GF-D8 (cell line): ENCODE measurements at regions not wholly inside any gene's neighbourhood (a gene's known extent, or its start where the extent isn't known, plus 50 kb on each side); places are given as distances from the start of the nearest gene placed in this dataset.
"Not testable (repeated sequence)": the region's sequence is repeated elsewhere in the genome, so short reads cannot be mapped to it uniquely, and the experiment has no call there.

Experiments used
- DNase-seq: peaks from one replicate; lab custom pipeline; 2025; lab: John Stamatoyannopoulos, UW

DNA sequence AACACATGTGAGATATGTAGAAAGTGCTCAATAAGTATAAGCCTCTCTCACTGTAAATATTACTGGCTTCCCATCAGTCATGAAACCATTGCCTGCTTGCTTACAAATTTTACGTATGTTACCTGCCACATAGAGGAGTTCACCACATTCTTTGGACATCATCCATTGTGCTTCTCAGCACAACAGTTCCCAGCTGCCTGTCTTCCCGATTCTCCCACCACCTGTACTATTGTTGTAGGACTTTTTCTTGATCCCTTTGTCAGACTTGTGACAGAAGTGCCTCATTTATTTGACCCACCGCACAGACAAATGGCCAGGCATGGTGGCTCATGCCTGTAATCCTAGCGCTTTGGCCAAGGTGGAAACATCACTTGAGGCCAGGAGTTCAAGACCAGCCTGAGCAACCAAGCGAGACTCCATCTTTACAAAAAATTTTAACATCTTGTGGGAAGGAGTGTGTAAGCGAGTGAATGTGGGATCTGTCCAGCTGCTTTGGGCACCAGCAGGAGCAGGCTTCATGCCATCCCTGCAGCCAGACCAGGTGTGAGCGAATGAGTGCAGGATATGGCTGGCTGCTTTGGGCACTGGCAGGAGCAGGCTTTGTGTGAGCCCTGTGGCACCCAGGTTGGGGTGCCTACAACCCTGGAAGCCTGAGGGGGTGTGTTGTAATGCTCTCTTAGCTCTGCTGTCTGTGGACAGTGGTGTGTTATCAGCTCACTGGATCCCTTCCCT lies 139.9 kb upstream of the ELL2 start:
- DNase-seq = no peak

DNA sequence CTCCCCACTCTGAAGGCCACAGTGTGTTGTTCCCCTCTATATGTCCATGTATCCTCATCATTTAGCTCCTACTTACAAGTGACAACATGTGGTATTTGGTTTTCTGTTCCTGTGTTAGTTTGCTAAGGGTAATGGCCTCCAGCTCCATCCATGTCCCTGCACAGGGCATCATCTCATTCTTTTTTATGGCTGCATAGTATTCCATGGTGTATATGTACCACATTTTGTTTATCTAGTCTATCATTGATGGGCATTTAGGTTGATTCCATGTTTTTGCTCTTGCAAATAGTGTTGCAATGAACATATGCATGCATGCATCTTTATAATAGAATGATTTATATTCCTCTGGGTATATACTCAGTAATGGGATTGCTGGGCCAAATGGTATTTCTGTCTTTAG lies 135.8 kb upstream of the ELL2 start:
- DNase-seq = not testable (repeated sequence)

DNA sequence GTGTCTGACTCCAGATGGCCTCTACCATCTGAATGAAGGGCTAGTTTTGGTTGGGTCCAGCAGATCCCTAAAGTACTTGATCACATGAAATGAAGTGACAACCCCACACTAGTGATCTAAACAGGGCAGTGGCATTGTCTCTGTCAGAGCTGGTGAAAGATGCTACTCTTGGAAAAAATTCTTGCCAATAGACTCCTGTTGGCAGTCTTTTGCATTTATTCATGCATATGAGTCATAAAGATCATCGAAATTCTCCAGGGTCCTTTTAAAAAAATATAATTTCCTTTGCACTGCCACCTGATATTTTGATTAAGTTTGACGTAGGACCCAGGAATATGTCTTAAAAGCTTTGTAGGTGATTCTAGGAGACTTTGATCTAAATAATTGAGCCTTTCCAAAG lies 135.1 kb upstream of the ELL2 start:
- no peak for DNase-seq

DNA sequence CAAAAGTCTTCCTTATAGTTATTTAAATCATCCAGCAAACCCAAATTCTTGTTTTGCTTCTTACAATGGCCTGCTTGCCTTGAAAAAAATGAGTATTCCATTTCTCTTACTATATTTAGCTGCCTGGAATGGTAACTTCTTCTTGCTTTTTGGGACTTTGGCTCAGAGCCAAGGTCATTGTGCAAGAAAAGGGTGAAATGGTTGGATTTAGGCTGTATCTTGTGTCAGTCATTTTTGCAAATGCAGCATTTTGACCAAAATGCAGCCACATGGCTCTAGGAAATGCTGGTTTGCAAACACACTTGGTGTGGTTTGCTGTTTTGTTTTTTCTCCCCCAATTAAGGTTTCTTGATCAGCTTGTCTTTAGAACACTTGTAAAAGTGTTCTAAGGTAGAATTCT lies 133.3 kb upstream of the ELL2 start:
- no peak for DNase-seq

DNA sequence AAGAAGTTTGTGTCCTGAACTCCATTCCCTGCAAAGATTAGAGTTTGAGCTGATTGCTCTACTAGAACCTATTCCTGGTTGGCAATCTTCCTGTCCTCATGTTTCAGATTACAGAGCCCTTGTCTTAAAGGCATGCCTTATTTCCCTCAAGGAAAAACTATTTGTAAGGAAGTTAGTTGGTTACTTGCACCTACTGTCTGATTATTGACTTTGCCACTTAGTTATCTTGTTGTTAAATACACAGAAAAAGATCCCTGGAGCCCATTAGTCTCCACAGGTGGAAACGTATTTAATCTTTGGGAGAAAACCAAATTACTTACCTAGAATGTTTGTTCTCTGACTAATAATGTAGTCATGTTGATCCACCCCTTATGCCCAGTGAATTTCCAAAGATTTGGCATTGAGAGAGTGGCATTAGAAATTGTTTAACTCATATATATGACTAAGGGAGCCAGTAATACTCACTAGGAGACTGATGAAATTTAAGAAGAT lies 132.3 kb upstream of the ELL2 start:
- DNase-seq = no peak

DNA sequence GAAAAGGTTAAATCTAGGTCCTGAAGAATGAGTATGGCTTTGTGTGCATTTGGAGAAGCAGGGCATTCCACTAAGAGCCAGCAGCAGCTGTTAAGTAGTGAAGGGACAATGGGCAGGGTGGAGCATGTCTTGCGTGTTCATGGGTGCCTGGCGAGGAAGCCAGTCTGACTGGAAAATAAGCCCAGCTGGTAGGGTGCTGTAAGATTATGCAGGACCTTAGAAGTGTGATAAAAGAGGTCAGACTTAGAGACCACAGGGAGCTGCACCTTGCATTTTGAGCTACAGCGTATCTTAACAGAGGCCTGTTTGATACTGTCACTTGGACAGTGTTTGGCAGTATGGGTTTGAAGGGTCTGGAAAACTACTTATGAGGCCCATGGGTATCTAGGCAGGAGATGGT lies 131.7 kb upstream of the ELL2 start:
- no peak for DNase-seq

DNA sequence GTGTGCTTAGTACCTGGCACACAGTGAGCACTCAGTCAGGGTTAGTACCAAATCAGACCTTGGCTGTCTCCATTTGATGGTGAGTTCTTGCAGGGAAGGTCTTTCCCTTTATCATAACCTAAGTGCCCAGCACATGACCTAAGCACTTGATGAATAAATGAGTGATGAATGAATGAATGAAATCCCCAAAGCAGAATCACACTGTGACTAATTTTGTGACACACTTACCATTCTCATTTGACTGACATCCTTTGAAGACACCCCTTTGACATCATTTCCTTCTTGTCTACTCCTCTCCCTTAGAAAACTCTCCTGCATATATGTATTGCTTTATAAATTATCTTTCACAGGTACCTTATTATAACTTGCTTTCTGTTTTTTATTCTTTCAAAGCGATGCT lies 130.2 kb upstream of the ELL2 start:
- DNase-seq = no peak

DNA sequence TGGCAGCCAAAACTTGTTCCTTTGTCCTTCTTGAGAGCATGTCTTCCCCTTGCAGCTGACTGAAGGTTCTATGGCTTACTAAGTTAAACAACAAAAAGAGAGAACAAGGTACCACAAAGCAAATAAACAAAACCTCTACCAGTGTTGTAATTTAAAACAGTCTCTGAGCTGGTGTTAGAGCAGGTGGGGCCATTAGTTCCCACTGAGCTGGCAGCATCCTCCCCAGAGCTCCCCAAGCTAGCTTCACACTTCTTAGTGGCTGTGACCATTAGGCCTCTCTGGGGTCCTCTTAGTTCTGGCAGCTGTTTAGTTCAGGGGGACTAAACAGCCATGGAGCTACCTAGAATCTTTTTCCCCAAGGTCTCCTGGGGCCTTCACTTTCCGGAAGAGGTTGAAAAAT lies 128.6 kb upstream of the ELL2 start:
- no peak for DNase-seq

DNA sequence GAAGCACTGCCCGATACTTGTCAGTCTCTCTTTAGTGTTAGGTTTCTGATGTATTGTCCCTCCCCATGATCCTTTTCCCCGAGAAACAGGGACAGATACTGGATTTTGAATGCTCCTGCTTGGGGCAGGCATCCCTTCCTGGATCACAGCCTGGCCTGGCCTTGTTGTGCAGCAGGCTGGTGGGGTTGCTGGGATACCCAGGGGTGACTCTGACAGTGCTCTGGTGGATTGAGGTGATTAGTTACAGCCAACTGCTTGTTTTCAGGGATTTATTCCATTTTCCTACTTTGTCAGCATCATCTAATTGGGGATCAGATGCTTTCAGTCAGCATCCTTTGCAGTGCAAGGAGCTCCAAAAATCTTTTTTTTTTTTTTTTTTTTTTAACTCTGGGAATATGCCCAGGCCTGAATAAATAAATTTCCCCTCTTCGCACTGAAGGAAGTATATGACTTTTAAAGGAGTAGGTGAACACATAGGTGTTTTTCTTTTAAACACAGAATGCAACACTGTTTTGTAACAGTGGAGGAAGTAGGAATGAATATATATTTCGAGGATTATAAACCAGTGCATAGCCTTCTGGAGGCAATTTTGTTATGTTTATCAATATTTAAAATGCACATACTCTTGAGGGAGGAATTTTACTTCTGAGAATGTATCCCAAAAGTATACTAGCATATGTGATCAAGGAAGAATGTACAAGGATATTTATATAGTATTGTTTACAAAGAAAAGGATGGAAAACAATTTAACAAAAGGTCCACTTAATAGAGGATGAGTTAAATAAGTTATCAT lies 127.3 kb upstream of the ELL2 start:
- DNase-seq = no peak

DNA sequence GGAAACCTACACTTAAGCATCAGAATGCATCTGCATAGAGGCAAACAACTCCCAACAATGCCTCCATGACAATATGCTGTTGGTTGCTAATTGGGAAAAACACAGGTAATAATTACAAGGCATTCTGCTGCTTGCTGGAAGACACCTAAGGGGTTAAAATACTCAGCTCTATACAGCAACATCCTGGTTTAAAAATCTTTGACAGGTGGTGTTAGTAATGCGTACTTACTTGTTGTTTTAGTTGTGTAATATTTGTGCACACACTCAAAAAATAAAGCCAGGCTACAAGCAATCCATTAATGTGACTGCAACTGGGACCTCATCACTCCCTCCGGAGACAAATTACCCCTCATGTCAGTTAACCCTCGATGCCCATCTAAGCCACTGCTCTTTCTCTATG lies 126.3 kb upstream of the ELL2 start:
- no peak for DNase-seq

DNA sequence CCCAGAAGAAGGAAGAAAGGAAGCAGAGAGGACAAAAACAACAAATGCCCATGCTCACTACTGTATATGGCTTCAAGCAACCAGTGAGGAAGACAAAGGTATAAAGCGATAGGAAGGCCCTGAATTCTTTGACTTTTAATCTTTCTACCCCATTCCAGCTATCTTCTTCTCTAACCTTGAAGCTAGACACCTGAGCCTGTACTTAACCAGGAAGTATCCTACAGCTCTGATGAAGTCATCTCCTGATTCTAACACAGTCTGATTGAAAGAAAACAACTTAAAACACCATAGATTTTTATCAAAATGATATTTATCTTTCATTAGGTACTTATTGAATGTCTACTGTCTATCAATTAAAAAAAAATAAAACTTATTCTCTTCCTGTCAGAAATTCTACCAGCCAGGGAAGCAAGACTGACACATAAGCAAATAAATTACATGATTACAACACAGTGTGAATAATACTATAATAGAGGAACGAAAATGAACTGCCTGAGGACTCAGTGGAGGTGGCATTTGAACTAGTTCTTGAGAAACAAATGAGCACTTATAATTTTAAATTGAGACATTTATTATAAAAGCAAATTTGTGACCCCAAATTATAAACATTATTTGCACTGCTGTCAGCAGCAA lies 123.3 kb upstream of the ELL2 start:
- DNase-seq = no peak

DNA sequence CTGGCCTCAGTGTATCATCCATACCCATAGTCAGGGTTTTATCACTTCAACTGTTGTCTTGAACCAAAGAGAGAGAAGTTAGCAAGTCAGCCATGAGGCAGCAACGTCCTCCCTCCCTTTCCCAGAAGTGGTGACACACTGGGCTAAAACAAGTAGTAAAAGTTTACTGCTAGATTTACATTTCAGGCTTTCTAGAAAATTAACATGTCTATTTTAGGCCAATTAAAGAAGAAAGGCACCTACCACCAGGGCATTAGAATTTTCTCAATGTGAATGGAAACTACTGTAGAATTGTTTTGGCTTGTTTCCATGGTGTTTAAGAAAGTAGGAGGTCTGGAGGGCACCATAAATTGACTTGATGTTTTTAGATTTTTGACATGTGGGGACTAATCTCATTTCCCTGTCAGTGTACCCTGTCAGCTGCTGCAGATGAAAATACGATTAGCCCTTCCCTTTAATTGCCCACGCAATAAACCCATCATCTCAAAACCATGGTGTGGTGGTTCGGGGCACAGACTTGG lies 121.8 kb upstream of the ELL2 start:
- DNase-seq = no peak

DNA sequence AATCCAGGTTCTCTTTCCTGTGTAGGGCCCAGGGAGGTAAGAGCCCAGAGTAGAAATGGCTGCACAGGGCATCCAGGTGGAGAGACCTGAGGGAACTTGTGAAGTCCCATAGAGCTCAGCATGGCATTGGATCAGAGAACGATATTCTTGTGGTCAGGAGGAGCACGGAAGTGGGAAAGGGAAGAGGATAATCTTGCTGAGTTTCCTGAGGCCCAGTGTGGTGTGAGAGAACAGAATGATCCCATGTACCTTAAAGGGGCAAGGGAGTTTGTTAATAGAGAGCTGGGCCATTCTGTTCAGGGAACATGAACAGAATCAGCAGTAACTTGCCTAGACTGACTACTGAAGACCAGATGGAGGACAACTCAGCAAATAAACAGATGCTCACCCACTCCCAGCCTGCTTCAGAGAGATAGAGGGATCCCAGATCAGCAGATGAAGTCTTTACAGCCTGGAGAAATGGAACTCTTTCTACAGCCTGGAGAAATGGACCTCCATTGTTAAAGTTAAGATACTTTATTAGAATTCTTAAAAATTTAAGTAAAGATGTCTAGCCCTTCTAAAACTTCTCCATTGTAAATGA lies 119.7 kb upstream of the ELL2 start:
- DNase-seq = no peak

DNA sequence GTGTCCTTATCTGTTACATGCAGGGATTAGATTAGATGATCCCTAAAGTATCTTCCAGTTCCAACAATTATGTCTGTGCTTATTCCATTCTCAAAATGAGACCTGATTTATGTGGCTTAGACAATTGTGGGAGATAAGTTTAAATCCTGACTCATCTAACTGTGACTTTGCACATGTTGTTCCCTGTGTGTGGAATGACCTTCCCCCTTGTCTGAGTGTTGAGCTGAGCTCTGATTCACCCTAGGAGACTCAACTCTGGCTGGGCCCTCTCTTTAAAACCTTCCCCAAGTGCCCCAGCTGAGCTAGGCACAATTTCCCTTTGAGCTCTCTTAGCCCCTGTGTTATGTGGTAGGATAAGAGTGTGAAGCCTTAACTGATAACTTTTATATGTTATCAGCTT lies 118.9 kb upstream of the ELL2 start:
- no peak for DNase-seq

DNA sequence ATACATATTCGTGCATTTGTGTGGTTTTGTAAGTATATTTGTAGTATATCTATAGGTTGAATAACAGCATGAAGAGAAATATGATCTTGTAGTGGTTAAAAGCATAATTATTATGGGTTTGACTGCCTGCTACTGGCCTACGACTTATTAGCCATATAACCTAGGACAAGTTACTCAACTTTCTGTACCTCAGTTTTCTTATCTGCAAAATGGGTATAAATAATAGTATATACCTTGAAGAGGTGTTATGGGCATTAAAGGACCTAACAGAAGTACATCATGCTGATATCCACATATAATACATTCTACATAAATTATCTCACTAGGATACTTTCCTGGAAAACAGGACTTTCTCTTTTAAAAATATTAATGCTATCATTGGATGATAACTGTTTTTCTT lies 118.3 kb upstream of the ELL2 start:
- DNase-seq = no peak

DNA sequence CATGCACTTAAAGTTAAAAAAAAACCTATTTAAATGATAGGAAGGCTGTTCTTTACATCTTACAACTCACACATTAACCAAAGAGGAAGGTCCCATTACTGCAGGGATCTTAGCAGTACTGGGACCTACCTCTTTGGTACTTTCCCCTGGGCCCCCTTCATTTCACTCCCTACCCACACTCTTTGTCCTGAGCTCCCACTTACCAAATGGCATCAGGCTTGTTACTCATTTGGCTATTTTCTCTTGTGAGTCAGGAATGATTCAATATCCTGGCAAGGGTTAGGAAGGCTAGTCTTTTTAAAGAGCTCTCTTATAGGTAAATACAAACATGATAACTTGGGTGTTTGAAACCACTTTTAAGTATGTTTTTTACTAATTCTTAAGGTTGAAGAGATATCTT lies 117.4 kb upstream of the ELL2 start:
- no peak for DNase-seq

DNA sequence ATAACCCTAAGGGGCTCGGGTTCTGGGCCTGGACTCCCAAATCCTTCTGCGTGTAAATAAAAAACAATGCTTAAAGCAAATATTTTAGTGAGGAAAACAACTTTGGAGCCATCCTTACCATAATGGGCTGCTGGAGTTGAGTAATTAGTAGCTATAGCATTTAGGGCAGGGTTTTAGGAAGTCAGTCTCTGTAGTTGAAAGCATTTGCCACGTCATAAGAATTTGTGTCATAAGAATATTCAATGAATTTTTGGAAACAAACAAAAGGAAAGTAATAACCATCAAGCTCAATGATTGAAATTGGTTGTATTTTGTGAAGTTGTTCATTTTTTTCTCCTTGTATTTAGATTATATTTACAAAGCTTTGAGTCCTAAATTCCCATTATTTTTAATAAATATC lies 114.8 kb upstream of the ELL2 start:
- DNase-seq = no peak

DNA sequence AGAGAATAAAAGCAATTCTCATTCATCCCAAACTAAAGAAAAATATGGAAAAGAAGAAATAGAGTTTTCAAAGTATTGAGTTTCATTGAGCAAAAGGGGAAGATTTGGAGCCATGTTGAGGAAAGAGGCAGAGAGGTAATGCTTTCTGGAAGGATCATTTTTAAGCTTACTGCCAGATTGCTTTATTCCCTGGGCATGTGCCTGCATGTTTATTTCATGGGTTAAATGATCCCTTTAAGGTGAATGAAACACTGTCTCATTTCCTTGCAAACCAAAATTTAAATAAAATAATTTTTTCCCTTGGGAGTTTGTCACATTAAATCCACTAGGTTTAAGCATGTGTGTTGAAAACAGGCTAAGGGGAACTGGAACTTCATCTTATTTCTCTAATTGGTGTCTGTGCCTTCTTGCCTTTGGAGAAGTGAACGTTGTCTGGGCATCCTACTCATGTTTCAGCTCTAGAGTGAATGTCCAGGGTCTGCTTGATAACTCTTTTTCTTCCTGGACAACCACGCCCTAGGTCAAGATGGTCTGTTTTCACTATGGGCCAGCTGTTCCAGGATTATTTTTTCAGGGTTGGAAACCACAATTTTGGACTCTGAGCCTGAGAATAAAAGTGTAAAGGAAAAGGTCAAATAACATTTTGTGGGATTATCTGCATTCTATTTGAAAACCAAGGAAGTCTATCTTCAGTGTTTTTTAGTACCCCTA lies 114.1 kb upstream of the ELL2 start:
- DNase-seq = no peak

DNA sequence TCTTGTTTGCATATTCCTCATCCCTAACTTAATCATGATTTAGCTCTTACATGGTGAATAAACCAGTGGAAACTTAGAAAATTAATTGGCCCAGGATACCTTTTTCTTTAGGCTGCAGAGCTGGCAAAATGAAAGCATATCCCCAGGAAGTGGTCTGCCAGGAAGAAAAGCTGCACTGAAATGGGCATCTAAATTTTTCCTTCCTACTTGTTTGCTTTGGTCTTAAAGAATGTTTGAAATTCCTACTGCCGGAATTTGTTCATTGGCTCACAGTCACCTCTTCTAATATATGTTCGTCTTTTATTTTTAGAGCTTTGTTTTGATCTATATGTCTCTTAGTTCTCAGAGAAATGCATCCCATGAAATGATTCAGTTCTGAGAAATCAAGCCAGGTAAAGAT lies 113.2 kb upstream of the ELL2 start:
- no peak for DNase-seq

DNA sequence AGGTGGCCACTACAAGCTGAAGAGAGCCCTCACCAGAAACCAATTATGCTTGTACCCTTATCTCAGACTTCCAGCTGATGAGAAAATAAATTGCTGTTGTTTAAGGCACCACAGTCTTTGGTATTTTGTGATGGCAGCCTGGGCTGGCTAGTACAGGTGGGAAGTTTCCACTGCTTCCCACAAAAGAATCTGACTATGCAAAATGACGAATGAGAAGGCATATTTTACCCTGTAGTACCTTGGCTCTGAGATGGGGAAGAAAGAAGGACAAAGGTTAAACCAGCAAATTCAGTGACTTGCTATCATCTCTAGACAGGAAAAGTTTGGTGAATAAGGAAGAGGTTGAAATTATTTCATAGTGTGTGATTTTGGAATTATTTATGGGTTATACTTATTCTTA lies 112.8 kb upstream of the ELL2 start:
- no peak for DNase-seq

DNA sequence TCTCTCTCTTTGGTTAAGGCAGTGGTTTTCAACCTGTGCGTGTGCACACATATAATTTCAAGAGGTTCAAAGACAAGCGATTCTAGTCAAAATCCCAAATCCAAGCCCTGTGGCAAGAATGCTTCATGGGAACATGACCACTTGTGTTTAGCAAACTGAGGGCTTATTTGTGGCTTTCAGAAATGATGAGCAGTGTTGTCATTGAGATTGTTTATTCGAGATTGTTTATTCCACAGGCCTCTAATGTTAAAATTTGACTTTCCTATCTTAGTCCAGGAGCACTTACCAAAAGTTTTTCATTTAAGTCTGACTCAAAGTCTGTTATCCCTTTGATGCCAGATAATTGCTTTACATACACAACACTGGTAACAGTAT lies 111.1 kb upstream of the ELL2 start:
- DNase-seq = no peak
